GM18909 (cell line): ENCODE measurements at regions not wholly inside any gene's neighbourhood (a gene's known extent, or its start where the extent isn't known, plus 50 kb on each side); places are given as distances from the start of the nearest gene placed in this dataset.
"Not testable (repeated sequence)": the region's sequence is repeated elsewhere in the genome, so short reads cannot be mapped to it uniquely, and the experiment has no call there.

ENCODE experiments used
- ATAC-seq: cut with Tn5 transposase; IDR thresholded peaks from one replicate; pipeline ENCODE4 v1.9.1; 2021; ENCODE audit warnings: mild to moderate bottlenecking; ENCODE audit not compliant: unreplicated experiment, poor library complexity

GRCh38 chr15:87563869-87564268 is 692.7 kb downstream of the NTRK3 start:
- ATAC-seq, result no peak

- no peak for ATAC-seq
Observed at GRCh38 chr15:87562203-87562602, 694.3 kb downstream of the NTRK3 start.

GRCh38 chr15:87561641-87562040 is 694.9 kb downstream of the NTRK3 start:
- no peak for ATAC-seq

GRCh38 chr15:87557881-87558280 is 698.7 kb downstream of the NTRK3 start:
- no peak for ATAC-seq

GRCh38 chr15:87556886-87557285 is 699.7 kb downstream of the NTRK3 start:
- no peak for ATAC-seq

GRCh38 chr15:87549860-87550259 is 706.7 kb downstream of the NTRK3 start:
- no peak for ATAC-seq

GRCh38 chr15:87549296-87549695 is 707.2 kb downstream of the NTRK3 start:
- ATAC-seq, result no peak

- ATAC-seq, result not testable (repeated sequence)
Observed at GRCh38 chr15:87548590-87548989, 707.9 kb downstream of the NTRK3 start.

GRCh38 chr15:87547470-87548181 is 708.9 kb downstream of the NTRK3 start:
- ATAC-seq, result no peak

- ATAC-seq, result no peak
Observed at GRCh38 chr15:87538327-87538834, 718.2 kb downstream of the NTRK3 start.

- ATAC-seq, result no peak
Observed at GRCh38 chr15:87537295-87537694, 719.2 kb downstream of the NTRK3 start.

- ATAC-seq, result not testable (repeated sequence)
Observed at GRCh38 chr15:87533637-87534036, 722.9 kb downstream of the NTRK3 start.

- no peak for ATAC-seq
Observed at GRCh38 chr15:87528873-87529272, 727.7 kb downstream of the NTRK3 start.

- ATAC-seq, result no peak
Observed at GRCh38 chr15:87527875-87528274, 728.7 kb downstream of the NTRK3 start.

- ATAC-seq, result no peak
Observed at GRCh38 chr15:87527416-87527815, 729.1 kb downstream of the NTRK3 start.

GRCh38 chr15:87523516-87523915 is 733.0 kb downstream of the NTRK3 start:
- ATAC-seq, result no peak

- no peak for ATAC-seq
Observed at GRCh38 chr15:87522997-87523396, 733.5 kb downstream of the NTRK3 start.

GRCh38 chr15:87518957-87519356 is 737.6 kb downstream of the NTRK3 start:
- ATAC-seq, result no peak

GRCh38 chr15:87508086-87508485 is 748.5 kb downstream of the NTRK3 start:
- ATAC-seq, result no peak

GRCh38 chr15:87502173-87502572 is 754.4 kb downstream of the NTRK3 start:
- ATAC-seq, result no peak

- no peak for ATAC-seq
Observed at GRCh38 chr15:87500240-87500639, 756.3 kb downstream of the NTRK3 start.

GRCh38 chr15:87498560-87498959 is 758.0 kb downstream of the NTRK3 start:
- no peak for ATAC-seq
